IPS DF 19.7 (cell line): ENCODE measurements at regions not wholly inside any gene's neighbourhood (a gene's known extent, or its start where the extent isn't known, plus 50 kb on each side); places are given as distances from the start of the nearest gene placed in this dataset.
"Not testable (repeated sequence)": the region's sequence is repeated elsewhere in the genome, so short reads cannot be mapped to it uniquely, and the experiment has no call there.

Experiments used
- DNase-seq: peaks from one replicate; pipeline ENCODE4 v3.0.0-alpha.2; 2013; ENCODE audit warnings: low read depth, low spot score

DNA sequence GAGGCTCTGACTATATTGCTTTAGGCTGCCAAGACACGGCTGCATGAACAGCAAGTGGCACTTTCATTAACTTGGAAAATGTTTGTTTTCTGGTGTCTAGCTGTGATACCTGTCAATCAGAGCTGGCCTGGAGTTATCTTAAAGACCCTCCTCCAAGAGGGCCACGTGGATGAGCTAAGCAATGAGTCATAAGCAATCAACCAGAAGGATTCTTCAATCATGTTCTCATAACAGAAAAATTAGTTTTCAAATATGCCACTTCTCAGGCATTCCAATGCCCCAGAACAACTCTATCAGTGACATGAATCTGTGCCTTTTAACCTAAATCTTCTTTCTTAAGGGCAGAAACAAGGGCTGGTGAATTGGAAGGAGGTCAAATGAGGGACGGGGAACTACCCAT, 283.0 kb downstream of the HTR1B start:
- no peak for DNase-seq

DNA sequence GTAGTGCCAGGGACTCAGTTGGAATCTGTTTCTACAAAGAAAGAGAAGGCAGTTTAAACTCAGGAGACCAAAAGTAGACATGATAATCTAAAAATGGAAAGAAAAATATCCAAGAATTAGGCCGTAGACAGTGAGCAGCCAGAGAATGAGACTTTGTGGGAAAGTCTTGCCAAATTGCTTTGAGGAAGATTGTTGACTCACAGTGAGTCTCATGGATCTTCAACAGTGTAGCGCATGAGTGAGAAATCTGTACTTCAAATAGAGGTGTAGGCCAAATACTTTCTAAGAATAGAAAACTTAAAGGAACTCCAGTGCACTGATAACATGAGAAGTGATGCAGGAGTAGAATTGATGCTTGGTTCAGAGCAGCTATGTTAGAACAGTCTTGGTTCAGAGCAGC, 284.5 kb downstream of the HTR1B start:
- no peak for DNase-seq

DNA sequence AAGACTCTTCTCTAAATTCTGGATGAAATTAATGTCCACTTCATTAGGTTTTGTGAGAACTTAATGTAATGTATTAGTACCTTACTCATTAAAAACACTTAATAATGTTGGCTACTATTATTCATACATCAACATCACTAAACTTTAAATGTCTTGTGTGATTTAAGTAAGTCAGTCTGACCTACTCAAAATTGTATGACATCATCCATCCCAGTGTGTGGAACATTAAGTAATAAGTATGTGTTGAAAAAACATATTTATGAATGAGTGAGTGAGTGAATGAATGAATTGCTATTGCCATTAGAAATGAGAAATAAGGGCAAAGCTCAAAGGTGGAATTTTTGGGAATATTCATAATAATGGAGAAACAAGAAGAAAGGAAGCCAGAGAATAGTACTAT, 285.8 kb downstream of the HTR1B start:
- DNase-seq: no peak

DNA sequence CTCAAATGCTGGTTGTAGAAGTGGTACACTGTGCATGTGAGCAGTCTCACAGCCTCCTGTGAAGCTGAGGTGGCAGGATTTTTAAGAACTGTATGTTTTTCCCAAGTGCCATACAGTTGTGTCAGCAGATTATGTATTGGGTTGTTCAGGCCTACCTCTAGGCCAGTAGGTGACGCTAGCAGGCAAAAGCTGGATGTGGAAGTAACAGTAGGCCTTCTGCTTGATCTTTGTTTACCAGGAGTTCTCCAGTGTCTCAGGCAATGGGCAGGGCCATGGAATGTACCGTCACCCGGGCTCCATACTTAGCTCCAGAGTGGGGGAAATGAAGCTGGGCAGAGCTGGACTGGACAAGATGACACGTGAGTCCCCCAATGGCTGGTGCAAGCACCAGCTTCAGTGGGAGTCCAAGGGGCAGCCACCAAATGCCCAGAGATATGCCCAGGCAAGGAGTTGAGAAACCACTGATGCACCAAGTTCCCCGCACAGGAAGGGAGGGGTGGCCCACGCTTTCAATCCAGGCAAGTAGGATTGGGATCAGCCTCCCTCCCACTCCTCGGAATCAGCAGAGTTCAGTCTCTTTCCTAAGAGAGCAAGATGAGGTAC, 289.7 kb downstream of the HTR1B start:
- DNase-seq: peak; percentile 28

DNA sequence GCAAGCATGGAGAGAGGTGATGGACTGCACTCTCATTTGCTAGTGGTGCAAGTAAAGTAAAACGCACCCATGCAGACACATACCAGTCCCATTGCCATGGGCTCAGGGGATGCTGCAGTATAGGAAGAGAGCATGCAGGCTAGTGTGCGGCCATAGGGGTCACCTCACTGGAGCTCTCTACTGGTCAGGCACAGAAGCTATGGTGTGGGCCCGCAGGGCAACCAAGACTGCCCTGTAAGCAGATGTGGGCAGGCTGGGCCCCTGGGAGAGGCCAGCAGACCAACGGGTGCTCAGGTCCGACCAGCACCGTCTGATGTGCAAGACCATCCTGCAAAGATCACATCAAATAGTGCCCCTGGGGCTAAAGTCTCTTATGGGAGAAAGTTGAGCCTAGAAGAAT, 290.7 kb downstream of the HTR1B start:
- DNase-seq: no peak

DNA sequence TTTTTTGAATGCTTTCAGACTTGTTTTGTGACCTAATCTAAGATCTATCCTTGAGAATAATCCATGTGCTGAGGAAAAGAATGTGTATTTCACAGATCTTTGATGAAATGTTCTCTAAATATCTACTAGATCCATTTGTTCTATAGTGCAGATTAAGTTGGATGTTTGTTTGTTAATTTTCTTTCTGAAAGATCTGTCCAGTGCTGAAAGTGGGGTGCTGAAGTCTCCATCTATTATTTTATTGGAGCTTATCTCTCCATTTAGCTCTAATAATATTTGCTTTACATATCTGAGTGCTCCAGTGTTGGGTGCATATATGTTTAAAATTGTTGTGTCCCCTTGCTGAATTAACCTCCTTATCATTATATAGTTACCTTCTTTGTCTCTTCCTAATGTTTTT, 303.6 kb downstream of the HTR1B start:
- DNase-seq: no peak

DNA sequence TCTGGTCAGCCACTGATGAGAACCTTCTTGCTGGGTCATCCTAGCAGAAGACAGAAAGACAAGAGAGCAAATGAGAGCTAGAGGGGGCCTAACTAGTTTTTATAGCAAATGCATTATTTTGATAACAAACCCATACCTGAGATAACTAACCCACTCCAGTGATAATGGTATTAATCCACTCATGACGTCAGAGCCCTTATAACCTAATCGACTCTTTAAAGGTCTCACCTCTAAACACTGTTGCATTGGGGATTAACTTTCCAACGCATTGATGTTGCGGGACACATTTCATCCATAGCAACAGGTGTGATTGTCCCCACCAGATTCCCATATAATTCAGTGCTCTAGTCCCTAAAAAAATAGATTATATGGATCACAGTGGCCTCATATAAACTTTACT, 312.1 kb downstream of the HTR1B start:
- DNase-seq: no peak

DNA sequence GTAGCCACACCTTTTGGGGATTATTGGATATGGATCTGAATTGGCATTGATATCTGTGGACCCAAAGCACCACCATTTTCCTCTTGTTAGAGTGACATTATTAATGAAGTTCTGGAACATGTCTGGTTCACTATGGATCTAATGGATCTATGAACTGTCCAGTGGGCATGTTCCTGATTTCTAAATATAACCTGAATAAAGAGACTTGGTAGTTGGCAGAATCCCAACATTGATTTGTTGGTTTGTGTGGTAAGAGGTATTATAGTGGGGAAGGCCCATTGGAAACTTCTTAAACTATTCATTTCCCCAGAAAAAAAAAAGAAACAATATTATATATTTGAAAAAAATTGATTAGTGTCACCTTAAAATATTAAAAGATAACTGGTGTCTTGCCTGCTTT, 312.6 kb downstream of the HTR1B start:
- DNase-seq: no peak

DNA sequence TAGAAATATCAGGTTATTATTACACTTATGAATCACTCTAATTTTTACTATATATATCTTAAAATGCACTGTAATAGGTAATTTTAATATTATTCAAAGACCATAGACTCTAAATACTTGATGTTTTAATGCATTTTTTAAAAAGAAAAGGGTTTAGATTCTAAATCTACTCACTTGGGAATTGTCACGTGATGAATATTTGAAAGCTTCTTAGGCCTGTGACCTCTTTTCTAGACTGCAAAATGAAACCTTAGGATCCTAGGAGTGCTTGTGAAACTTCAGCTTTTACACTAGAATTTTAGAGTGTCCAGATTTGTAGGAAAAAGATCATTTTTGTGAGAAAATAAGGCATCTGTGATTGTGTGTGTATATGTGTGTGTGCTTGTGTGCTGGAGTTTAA, 318.0 kb downstream of the HTR1B start:
- no peak for DNase-seq

DNA sequence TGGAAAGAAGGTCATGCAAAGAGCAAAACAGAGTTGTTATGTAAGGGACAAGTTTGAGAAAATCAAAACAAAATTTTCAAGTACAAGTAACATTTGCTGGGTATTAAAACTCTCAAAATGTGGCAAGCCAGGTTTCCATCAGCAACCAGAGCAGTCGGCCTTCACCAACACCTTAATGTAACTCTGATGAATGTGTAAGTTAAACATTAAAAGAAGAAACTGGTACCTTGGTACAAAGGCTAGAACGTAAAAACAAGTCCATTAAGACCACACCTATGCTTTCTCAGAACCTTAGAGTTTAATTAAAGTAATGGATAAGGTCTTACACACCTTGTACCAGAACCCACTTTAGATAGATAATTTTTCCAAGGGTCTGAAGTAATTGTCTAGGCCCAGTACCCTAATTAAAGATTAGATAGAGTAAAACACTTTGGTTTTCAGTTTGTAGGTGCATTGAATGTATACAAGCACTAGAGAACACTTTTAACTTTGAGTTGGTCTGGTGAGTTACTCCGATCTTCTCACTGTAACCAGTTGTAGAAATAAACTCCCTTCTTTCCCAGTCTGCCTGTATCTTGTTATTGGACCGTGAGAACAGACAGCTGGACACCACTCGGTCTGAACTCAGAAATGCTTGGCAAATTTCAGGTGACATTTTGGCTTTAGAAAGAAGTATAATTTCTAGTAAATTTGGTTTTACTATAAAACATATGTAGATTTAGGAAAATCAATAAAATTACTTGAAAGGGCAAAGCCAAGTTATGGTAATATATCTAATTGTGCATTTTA, 319.4 kb downstream of the HTR1B start:
- no peak for DNase-seq

DNA sequence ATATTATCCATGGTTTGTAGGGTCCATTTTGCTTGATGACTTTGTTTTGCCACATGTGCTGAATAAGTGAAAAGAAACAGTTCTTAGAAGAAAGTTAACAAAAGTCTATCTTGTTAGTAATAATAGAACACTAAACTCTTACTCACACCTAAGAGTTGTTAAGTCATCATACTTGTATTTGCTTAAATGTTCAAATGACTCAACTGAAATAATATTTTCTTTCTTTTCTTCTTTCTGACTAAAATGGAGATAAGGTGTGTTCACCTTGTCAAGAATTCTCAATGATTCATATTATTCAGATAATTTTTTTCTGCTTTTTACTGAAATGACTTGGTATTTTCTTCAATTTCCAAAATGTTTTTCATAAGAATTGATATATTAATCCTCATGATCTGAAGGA, 327.2 kb downstream of the HTR1B start:
- no peak for DNase-seq

DNA sequence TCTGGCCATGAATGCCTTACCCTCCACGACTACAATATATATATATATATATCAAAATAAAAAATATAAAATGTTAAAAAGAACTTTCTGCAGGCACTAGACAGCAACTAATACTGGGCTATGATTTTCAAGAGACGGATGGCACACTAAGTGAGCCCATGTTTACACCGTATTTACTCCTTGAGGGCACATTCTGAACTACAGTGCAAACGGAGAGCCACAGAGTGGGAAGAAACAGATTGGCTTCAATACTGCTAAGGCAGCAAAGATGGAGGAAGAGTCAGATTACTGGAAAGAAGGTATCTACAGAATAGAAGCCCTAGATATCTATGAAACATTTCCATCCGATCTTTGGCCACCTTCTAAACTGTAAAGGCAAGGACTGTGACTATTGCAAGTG, 330.3 kb downstream of the HTR1B start:
- no peak for DNase-seq

DNA sequence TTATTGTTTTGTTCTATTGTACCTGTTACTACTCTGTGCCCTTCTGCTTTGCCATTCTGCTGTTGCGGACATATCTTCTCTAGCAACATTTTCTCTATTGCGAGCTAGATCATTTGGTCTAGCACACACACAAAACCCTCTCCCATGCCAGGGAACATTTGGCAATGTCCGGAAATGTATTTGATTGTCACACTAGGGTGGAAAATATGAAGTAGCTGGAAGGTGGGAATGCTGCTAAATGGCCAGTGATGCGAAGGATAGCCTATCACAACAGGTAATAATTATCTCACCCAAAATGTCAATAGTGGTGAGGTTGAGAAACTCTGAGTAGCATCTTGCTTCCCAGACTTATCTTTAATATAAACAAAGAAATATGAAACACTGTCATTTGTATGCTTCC, 331.9 kb downstream of the HTR1B start:
- no peak for DNase-seq

DNA sequence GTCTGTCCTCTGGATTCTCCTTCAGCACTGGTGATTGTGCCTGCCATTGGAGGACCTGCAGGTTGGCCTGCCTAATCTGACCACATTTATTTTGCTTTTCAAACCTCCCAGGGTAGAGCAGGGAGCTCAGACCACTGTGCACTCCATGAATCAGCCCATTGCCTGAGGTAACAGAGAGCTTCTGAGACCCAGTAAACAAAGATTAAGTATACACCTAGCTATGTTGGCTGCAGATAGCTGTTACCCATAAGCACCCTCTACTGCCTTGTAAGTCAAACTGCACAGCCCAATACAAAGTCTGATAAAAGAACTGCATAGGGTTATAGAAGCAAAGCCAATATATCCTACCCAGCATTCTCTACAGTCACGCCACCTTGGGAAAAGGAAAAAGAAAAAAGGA, 338.7 kb downstream of the HTR1B start:
- DNase-seq: no peak

DNA sequence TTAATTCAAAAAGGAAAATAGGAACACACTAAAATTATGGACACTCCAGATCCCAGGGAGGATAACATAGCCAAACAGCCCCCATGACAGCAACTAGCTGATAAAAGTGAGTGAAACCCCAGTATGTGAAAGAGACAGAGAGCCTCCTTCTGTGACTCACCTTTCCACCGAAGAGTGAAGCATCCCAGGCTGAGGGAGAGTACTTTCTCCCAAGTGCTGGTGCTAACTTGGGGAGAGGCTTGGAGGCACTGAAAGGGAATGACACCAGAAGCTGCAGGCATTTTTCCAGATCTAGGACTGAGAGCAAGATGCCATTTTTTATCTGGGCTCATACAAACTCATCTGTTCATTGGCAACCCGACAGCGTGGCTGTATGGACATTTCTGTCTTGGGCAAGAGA, 339.8 kb downstream of the HTR1B start:
- no peak for DNase-seq

DNA sequence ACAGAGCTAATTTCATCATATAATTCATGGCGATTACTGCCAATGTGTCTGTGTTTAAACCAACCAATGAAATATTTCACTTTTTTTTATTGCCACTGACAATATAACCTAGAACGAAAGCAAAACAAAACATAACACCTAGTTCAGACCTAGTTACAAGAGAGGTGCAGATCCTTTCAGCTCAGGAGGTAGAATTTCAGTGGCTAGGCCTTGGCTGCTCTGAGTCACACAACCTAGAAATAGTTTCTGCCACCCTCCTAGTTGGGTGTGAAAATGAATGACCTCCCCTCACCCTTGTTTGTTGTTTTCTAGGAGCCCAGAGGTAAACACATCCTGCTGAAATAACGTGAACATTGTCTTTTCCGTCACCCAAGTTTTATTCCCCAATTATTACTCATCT, 356.3 kb downstream of the HTR1B start:
- no peak for DNase-seq

DNA sequence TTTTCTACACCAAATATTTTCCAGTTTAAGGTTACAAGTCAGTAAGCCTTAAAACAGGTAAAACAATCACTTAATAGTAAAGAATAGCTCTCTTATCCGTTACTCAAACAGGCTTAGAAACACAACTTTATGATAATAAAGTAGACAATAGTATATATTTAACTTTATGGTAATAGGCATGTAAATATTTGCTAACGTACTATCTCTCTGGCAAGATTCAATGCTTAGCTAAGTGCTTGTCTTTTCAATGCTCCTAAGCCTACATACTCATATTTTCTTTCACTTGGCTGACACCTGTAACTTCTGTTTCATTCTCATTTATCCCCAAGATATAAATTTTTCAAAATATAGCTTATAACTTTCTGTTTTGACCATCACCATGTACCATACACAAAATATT, 358.2 kb downstream of the HTR1B start:
- DNase-seq: no peak

DNA sequence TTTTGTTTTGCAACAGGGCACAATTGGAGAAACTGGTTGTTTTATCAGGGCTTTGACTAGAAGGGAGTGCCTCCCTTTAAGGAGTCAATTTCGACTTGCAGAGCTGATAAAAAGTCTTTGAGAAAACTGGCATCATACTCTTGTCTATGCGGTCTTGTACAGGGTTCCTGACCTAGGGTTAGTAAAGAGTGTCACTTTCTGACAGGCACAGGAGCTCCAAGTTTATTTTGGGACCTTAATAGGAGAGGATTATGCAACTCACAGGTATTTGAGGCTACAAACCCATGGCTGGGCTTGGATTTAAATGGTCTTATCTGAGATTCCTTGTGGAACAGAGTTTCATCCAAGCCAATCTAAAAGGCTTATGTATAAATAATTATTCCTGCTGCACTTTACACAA, 365.4 kb downstream of the HTR1B start:
- no peak for DNase-seq

DNA sequence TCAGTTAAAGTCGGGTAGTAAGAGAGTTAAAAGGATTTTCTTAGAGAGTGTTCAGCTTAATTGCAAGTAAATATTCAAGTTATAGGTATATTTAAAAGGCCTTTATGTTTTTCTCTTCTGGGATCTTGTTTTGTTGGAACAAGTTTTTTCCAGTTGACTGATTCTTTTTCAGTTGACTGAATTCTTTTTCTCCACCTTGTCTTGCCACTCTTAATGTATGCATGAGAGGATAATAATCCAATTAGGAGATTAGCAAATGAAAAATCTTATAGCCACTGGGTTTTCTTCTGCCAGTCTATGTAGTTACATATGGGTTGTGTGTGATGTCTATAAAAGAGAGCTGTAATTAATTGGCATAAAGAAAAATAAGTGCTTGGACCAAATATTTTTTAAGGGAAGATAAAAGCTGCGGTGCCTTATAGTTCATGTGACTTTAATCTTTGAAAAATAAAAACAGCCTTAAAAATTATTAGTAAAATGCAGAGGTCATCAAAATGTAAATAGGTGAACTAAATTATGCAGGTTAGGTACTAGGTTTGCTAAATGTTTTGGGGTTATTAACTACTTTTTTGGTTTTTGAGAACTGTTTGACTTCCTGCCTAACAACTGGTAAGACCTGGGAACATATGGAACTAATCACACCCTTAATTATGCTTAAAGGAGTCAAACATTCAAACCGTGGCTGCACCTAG, 367.2 kb downstream of the HTR1B start:
- no peak for DNase-seq

DNA sequence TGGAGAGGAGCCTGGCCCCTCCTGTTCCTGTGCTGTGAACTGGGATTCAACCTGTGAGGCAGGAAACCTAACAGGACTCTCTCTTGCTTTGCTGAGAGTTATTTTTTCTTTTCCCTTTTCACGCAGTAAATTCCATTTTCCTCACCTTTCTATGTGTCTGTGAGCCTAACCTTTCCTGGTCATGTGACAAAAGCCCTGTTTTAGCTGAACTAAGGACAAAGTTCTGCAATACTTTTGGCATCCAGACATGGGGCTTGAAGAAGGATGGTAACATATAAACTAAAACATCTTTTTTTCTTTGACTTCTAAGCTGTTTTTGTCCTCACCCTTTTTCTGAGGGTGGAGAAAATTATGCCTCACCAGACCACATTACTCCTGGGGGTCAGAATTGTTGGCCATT, 368.5 kb downstream of the HTR1B start:
- DNase-seq: no peak

DNA sequence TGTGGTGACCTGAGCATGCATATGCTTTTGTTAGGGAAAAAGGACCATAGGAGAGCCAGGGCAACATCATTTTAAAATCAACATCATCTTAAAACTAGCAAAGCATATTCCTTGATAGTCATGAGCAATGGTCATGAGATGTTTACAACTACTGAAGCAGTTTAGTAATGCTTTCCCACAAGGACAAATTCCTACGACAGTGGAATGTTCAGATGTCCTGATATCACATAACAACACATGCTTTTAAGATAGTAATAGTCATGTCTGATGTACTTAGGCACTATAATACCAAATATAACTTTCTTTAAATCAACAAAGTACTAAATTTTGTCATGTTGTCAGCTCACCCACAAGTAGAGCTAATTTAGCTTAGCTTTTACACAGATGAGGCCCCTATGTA, 370.3 kb downstream of the HTR1B start:
- no peak for DNase-seq

DNA sequence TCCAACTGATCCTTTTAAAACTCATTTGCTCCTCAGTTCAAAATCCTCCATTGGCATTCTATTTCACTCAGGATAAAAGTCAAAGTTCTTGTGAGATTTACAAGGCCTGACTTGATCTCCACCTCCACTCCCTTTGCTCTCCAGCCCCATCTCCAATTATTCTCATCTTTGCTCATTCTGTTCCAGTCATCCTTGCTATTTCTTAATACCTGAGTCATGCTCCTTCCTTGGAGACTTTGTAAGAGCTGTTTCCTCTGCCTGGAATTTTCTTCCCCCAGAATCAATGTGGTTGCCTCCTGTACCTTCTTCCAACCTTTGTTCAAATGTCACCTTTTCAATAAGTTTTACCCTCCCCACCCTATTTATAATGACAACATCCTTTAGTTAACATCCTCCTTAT, 373.5 kb downstream of the HTR1B start:
- no peak for DNase-seq

DNA sequence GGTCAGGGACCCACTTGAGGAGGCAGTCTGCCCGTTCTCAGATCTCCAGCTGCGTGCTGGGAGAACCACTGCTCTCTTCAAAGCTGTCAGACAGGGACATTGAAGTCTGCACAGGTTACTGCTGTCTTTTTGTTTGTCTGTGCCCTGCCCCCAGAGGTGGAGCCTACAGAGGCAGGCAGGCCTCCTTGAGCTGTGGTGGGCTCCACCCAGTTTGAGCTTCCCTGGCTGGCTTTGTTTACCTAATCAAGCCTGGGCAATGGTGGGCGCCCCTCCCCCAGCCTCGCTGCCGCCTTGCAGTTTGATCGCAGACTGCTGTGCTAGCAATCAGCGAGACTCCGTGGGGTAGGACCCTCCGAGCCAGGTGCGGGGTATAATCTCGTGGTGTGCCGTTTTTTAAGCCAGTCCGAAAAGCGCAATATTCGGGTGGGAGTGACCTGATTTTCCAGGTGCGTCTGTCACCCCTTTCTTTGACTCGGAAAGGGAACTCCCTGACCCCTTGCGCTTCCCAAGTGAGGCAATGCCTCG, 375.4 kb downstream of the HTR1B start:
- DNase-seq: not testable (repeated sequence)
